IMR-90 (cell line): ENCODE measurements at regions not wholly inside any gene's neighbourhood (a gene's known extent, or its start where the extent isn't known, plus 50 kb on each side); places are given as distances from the start of the nearest gene placed in this dataset.

ENCODE experiments used
- ATAC-seq: fragments of 200-7000 bp; cut with Tn5 transposase; 2 replicates; pipeline ENCODE4 v1.9.1; 2020; ENCODE audit warnings: low read depth, mild to moderate bottlenecking, moderate library complexity
- BruUV-seq: library from RNA; stranded (reverse); fragments of 400-500 nt; replicated peaks from 2 replicates; lab custom pipeline; 2021; lab: Mats Ljungman, UMichigan
- CTCF ChIA-PET: fragments of 300-600 bp; formaldehyde crosslinking; extraction: SDS; loops from one replicate; lab custom pipeline; 2021; ENCODE audit warnings: antibody characterized with exemption; lab: Yijun Ruan, JAX
- POLR2A ChIA-PET: fragments of 300-600 bp; sonication (Branson Sonifier 250); formaldehyde crosslinking; loops from one replicate; lab custom pipeline; 2022; ENCODE audit warnings: antibody characterized with exemption; ENCODE audit not compliant: unreplicated experiment; lab: Charles Lee
- DNase-seq: peaks from one replicate; pipeline ENCODE4 v3.0.0; 2013
- H2AFZ ChIP-seq: replicated peaks from 2 replicates; pipeline ENCODE3; 2013; ENCODE audit warnings: low read length, mild to moderate bottlenecking; ENCODE audit not compliant: poor library complexity
- H2AK5ac ChIP-seq: 2 replicates; pipeline ENCODE4 v1.6.1; 2013; ENCODE audit warnings: low read depth, low read length, inconsistent platforms
- H2AK9ac ChIP-seq: replicated peaks from 2 replicates; pipeline ENCODE3; 2013; ENCODE audit warnings: mild to moderate bottlenecking, low read depth, low read length, moderate library complexity; ENCODE audit not compliant: poor library complexity
- H2BK120ac ChIP-seq: 2 replicates; pipeline ENCODE4 v1.6.1; 2013; ENCODE audit warnings: low read depth, low read length, inconsistent platforms
- H2BK15ac ChIP-seq: 3 replicates; pipeline ENCODE4 v1.6.1; 2013; ENCODE audit warnings: low read depth, low read length, inconsistent platforms
- H2BK20ac ChIP-seq: 2 replicates; pipeline ENCODE4 v1.6.1; 2013; ENCODE audit warnings: low read depth, mild to moderate bottlenecking, inconsistent platforms, low read length, moderate library complexity
- H2BK5ac ChIP-seq: 2 replicates; pipeline ENCODE4 v1.6.1; 2013; ENCODE audit warnings: mild to moderate bottlenecking, low read depth, low read length, inconsistent platforms; ENCODE audit not compliant: poor library complexity, severe bottlenecking
- H3K14ac ChIP-seq: replicated peaks from 2 replicates; pipeline ENCODE4 v1.6.1; 2013; ENCODE audit warnings: low read depth, low read length, inconsistent platforms
- H3K18ac ChIP-seq: 2 replicates; pipeline ENCODE4 v1.6.1; 2013; ENCODE audit warnings: low read depth, low read length, control low read depth
- H3K23ac ChIP-seq: 2 replicates; pipeline ENCODE4 v1.6.1; 2013; ENCODE audit warnings: low read depth, low read length, inconsistent platforms
- H3K27ac ChIP-seq: 2 replicates; pipeline ENCODE4 v1.5.1; 2013; ENCODE audit warnings: mild to moderate bottlenecking, control low read depth, low read length; ENCODE audit not compliant: insufficient read depth
- H3K27me3 ChIP-seq: 2 replicates; pipeline ENCODE4 v1.6.1; 2013; ENCODE audit warnings: low read length; ENCODE audit not compliant: control insufficient read depth, insufficient read depth
- H3K36me3 ChIP-seq: 2 replicates; pipeline ENCODE4 v1.6.1; 2013; ENCODE audit warnings: low read length, mixed read lengths; ENCODE audit not compliant: control insufficient read depth, insufficient read depth
- H3K4ac ChIP-seq: 2 replicates; pipeline ENCODE4 v1.6.1; 2013; ENCODE audit warnings: low read depth, low read length, inconsistent platforms
- H3K4me1 ChIP-seq: 2 replicates; pipeline ENCODE4 v1.6.1; 2013; ENCODE audit warnings: low read length, mixed read lengths; ENCODE audit not compliant: control insufficient read depth, insufficient read depth
- H3K4me2 ChIP-seq: 2 replicates; pipeline ENCODE4 v1.6.1; 2013; ENCODE audit warnings: low read depth, mild to moderate bottlenecking, control low read depth, low read length, moderate library complexity
- H3K4me3 ChIP-seq: 2 replicates; pipeline ENCODE4 v1.5.1; 2013; ENCODE audit warnings: low read depth, mild to moderate bottlenecking, control low read depth, low read length, moderate library complexity; ENCODE audit not compliant: insufficient read depth
- H3K56ac ChIP-seq: 2 replicates; pipeline ENCODE4 v1.6.1; 2013; ENCODE audit warnings: low read length, inconsistent platforms; ENCODE audit not compliant: insufficient read depth; ENCODE audit errors: extremely low read depth
- H3K79me1 ChIP-seq, 2 experiments: 2 replicates each; pipeline ENCODE4 v1.6.1; 2013; ENCODE audit warnings: low read length in 2 of 2, inconsistent platforms in 1 of 2, low read depth in 1 of 2
- H3K9ac ChIP-seq: 2 replicates; pipeline ENCODE4 v1.6.1; 2013; ENCODE audit warnings: low read depth, low read length, control low read depth
- H3K9me1 ChIP-seq: 2 replicates; pipeline ENCODE4 v1.6.1; 2013; ENCODE audit warnings: low read length, inconsistent platforms; ENCODE audit not compliant: insufficient read depth
- H3K9me3 ChIP-seq: 2 replicates; pipeline ENCODE4 v1.6.1; 2013; ENCODE audit warnings: low read length; ENCODE audit not compliant: control insufficient read depth, insufficient read depth
- H4K20me1 ChIP-seq: 2 replicates; pipeline ENCODE4 v1.6.1; 2013; ENCODE audit warnings: low read length, inconsistent platforms; ENCODE audit not compliant: insufficient read depth
- H4K5ac ChIP-seq: 2 replicates; pipeline ENCODE4 v1.6.1; 2013; ENCODE audit warnings: mild to moderate bottlenecking, low read depth, low read length, control low read depth
- H4K8ac ChIP-seq, 2 experiments: 2 replicates each; pipeline ENCODE4 v1.6.1; 2013; ENCODE audit warnings: low read depth in 2 of 2, low read length in 2 of 2, control low read depth in 1 of 2, inconsistent platforms in 1 of 2
- H4K91ac ChIP-seq: 2 replicates; pipeline ENCODE4 v1.6.1; 2013; ENCODE audit warnings: low read depth, low read length, inconsistent platforms; ENCODE audit not compliant: insufficient read depth
- BHLHE40 ChIP-seq: fragments of 150-350 bp; IDR thresholded peaks from 2 replicates; pipeline ENCODE4 v1.6.1; 2016; ENCODE audit warnings: mild to moderate bottlenecking, low read depth, low read length
- CHD1 ChIP-seq: IDR thresholded peaks from 2 replicates; pipeline ENCODE4 v1.6.1; 2012; ENCODE audit warnings: low read depth, low read length, improper control_type of control experiment
- ELK1 ChIP-seq: fragments of 150-350 bp; IDR thresholded peaks from 2 replicates; pipeline ENCODE4 v1.6.1; 2016; ENCODE audit warnings: low read depth, mild to moderate bottlenecking, low read length, moderate library complexity, borderline replicate concordance
- MAFK ChIP-seq: IDR thresholded peaks from 2 replicates; pipeline ENCODE4 v1.6.1; 2012; ENCODE audit warnings: low read depth, low read length, improper control_type of control experiment
- MAZ ChIP-seq: IDR thresholded peaks from 2 replicates; pipeline ENCODE4 v1.6.1; 2012; ENCODE audit warnings: low read depth, mild to moderate bottlenecking, low read length, improper control_type of control experiment, moderate library complexity, borderline replicate concordance
- MXI1 ChIP-seq: IDR thresholded peaks from 2 replicates; pipeline ENCODE4 v1.6.1; 2012; ENCODE audit warnings: low read depth, mild to moderate bottlenecking, low read length, moderate library complexity, borderline replicate concordance
- NFE2L2 ChIP-seq: fragments of 150-350 bp; IDR thresholded peaks from 2 replicates; pipeline ENCODE4 v1.6.1; 2016; ENCODE audit warnings: low read depth, mild to moderate bottlenecking, low read length
- RAD21 ChIP-seq: IDR thresholded peaks from 2 replicates; pipeline ENCODE4 v1.6.1; 2012; ENCODE audit warnings: low read length, improper control_type of control experiment
- RCOR1 ChIP-seq: IDR thresholded peaks from 2 replicates; pipeline ENCODE4 v1.6.1; 2012; ENCODE audit warnings: mild to moderate bottlenecking, low read length, improper control_type of control experiment; ENCODE audit not compliant: insufficient replicate concordance
- RFX5 ChIP-seq: IDR thresholded peaks from 2 replicates; pipeline ENCODE4 v1.8.0; 2012; ENCODE audit warnings: low read depth, mild to moderate bottlenecking, low read length, moderate library complexity
- USF2 ChIP-seq: fragments of 150-350 bp; IDR thresholded peaks from 2 replicates; pipeline ENCODE4 v1.6.1; 2017; ENCODE audit warnings: mild to moderate bottlenecking, antibody characterized with exemption, low read length, low read depth
- WGBS, 2 experiments: methylation state at CpG; one replicate each; pipeline versions ENCODE4 v1.1.5 to v1.1.7; 2013; ENCODE audit warnings: missing lambda C conversion rate in 2 of 2; ENCODE audit not compliant: insufficient read length in 1 of 2; ENCODE audit errors: extremely low coverage in 2 of 2; 5-methylcytosine and 5-hydroxymethylcytosine counted together
- dilution Hi-C: fragments of 300-500 bp; cut with HindIII; formaldehyde crosslinking; loops from one replicate; pipeline ENCODE4 v1.14.3; 2018; ENCODE audit warnings: low sequenced_read_pairs; ENCODE audit not compliant: unreplicated experiment
- in situ Hi-C: fragments of 300-500 bp; cut with MboI; formaldehyde crosslinking; loops from 3 replicates; pipeline ENCODE4 v1.14.3; 2019; ENCODE audit warnings: low sequenced_read_pairs, inconsistent platforms, mixed read lengths
- intact Hi-C: fragments of 100-400 bp; cut with micrococcal nuclease; formaldehyde crosslinking; loops from 2 replicates; pipeline ENCODE4 v1.10.0; 2022

GRCh38 chr1:29754573-29755375 lies 518.5 kb downstream of the PTPRU start:
- Histone ChIP-seq H3K4me3 (no peak overlapping the region), H2AK5ac (no peak overlapping the region), H2BK20ac (no peak overlapping the region), H4K8ac (no peak overlapping the region), H3K4ac (no peak overlapping the region), H3K18ac (no peak overlapping the region), H4K5ac (no peak overlapping the region), H3K23ac (no peak overlapping the region), H3K36me3 (no peaks in the 10 kb centered on the region), H3K27me3 (peaks cover 2% of the 10 kb centered on the region; the same call in 1 of the 2 replicates), H3K79me1 (no peaks in the 10 kb centered on the region), H3K4me1 (no peaks in the 10 kb centered on the region), H3K27ac (no peak overlapping the region), H2AK9ac (no peak overlapping the region), H2BK15ac (no peak overlapping the region), H3K9me3 (no peaks in the 10 kb centered on the region), H2BK5ac (no peak overlapping the region), H2AFZ (no peak overlapping the region), H4K20me1 (no peaks in the 10 kb centered on the region), H3K4me2 (no peak overlapping the region), H4K91ac (no peak overlapping the region), H2BK120ac (no peak overlapping the region), H3K9me1 (no peaks in the 10 kb centered on the region), H3K56ac (no peak overlapping the region), H3K9ac (no peak overlapping the region), H3K14ac (no peak overlapping the region)
- WGBS, 2 experiments, result 63% methylated on average over 4 of the region's 14 CpGs; no CpG with 5 or more reads in 1 of the 2 experiments
- dilution Hi-C loops, result no loop called here
- TF ChIP-seq ELK1 (no peak), MXI1 (no peak), RFX5 (no peak), NFE2L2 (no peak), MAFK (no peak), USF2 (no peak), RAD21 (no peak), RCOR1 (no peak), CHD1 (no peak), BHLHE40 (no peak), MAZ (no peak)
- CTCF ChIA-PET, result no interaction called here
- intact Hi-C loops, result no loop called here
- POLR2A ChIA-PET, result no interaction called here
- in situ Hi-C loops, result no loop called here
- ATAC-seq (no peak), DNase-seq (no peak)
- no TSS peak for BruUV-seq
